ENCODE measurements at regions not wholly inside any gene's neighbourhood (a gene's known extent, or its start where the extent isn't known, plus 50 kb on each side); places are given as distances from the start of the nearest gene placed in this dataset.

DNA sequence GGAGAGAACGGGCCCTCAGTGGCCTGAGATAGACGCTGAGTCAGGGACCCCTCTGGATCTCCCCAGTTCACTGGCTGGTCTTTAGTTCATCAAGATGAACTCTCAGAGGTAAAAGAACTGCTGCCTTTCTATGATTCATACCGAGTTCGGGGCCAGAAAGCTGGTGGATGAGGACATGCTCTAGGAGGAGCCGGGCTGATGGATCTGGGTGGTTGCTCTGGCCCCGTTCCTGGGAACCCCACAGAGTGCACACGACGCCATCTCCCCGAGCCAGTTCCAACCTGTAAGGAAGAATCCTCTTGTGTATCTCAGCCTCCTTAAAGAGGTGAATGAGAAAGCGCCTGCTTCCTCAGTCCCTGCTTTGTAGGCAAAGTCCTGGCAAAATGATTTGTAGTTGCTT, 142.6 kb upstream of the PDE10A start:
- TF ChIP-seq, protein P1, sequence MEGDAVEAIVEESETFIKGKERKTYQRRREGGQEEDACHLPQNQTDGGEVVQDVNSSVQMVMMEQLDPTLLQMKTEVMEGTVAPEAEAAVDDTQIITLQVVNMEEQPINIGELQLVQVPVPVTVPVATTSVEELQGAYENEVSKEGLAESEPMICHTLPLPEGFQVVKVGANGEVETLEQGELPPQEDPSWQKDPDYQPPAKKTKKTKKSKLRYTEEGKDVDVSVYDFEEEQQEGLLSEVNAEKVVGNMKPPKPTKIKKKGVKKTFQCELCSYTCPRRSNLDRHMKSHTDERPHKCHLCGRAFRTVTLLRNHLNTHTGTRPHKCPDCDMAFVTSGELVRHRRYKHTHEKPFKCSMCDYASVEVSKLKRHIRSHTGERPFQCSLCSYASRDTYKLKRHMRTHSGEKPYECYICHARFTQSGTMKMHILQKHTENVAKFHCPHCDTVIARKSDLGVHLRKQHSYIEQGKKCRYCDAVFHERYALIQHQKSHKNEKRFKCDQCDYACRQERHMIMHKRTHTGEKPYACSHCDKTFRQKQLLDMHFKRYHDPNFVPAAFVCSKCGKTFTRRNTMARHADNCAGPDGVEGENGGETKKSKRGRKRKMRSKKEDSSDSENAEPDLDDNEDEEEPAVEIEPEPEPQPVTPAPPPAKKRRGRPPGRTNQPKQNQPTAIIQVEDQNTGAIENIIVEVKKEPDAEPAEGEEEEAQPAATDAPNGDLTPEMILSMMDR (tag by site-specific recombination; IDR thresholded peaks at IDR 0.05): no peak
- TF ChIP-seq ZNF791 (tag by site-specific recombination; IDR thresholded peaks at IDR 0.05) (no peak), KLF1 (tag by site-specific recombination; IDR thresholded peaks at IDR 0.05) (no peak), ZBTB48 (tag by site-specific recombination; IDR thresholded peaks at IDR 0.05) (no peak), MYNN (tag by site-specific recombination; IDR thresholded peaks at IDR 0.05; ENCODE audit: borderline replicate concordance) (no peak), ZNF404 (tag by site-specific recombination; IDR thresholded peaks at IDR 0.05) (no peak)
- TF ChIP-seq, protein P2, sequence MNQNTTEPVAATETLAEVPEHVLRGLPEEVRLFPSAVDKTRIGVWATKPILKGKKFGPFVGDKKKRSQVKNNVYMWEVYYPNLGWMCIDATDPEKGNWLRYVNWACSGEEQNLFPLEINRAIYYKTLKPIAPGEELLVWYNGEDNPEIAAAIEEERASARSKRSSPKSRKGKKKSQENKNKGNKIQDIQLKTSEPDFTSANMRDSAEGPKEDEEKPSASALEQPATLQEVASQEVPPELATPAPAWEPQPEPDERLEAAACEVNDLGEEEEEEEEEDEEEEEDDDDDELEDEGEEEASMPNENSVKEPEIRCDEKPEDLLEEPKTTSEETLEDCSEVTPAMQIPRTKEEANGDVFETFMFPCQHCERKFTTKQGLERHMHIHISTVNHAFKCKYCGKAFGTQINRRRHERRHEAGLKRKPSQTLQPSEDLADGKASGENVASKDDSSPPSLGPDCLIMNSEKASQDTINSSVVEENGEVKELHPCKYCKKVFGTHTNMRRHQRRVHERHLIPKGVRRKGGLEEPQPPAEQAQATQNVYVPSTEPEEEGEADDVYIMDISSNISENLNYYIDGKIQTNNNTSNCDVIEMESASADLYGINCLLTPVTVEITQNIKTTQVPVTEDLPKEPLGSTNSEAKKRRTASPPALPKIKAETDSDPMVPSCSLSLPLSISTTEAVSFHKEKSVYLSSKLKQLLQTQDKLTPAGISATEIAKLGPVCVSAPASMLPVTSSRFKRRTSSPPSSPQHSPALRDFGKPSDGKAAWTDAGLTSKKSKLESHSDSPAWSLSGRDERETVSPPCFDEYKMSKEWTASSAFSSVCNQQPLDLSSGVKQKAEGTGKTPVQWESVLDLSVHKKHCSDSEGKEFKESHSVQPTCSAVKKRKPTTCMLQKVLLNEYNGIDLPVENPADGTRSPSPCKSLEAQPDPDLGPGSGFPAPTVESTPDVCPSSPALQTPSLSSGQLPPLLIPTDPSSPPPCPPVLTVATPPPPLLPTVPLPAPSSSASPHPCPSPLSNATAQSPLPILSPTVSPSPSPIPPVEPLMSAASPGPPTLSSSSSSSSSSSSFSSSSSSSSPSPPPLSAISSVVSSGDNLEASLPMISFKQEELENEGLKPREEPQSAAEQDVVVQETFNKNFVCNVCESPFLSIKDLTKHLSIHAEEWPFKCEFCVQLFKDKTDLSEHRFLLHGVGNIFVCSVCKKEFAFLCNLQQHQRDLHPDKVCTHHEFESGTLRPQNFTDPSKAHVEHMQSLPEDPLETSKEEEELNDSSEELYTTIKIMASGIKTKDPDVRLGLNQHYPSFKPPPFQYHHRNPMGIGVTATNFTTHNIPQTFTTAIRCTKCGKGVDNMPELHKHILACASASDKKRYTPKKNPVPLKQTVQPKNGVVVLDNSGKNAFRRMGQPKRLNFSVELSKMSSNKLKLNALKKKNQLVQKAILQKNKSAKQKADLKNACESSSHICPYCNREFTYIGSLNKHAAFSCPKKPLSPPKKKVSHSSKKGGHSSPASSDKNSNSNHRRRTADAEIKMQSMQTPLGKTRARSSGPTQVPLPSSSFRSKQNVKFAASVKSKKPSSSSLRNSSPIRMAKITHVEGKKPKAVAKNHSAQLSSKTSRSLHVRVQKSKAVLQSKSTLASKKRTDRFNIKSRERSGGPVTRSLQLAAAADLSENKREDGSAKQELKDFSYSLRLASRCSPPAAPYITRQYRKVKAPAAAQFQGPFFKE (tag by site-specific recombination; IDR thresholded peaks at IDR 0.05; ENCODE audit: borderline replicate concordance): no peak

Measured in HEK293 (cell line).